ENCODE measurements at regions not wholly inside any gene's neighbourhood (a gene's known extent, or its start where the extent isn't known, plus 50 kb on each side); places are given as distances from the start of the nearest gene placed in this dataset.

DNA sequence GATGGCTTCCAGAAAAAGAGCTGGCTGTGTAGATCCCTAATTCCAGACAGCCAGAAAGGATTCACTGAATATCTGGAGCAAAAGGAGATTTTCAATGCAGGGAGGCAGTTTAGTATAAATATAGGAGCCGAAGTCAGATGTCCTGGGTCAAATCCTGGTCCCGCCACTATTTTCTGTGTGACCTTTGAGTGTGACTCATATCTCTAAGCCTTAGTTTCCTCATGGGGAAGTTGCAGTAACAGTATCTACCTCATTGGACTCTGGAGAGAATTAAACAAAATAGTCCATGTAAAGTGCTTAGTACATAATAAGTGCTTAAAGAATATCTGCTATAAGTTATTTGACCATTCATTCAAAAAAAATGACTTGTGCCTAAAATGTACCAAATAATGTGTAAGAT lies 52.1 kb upstream of the ITGA6 start:
- ChIA-PET RAD21 (ENCODE audit: low non-redundant PET in 1 of 2, low total read pairs in 2 of 2, uncharacterized antibody in 2 of 2, unreplicated experiment in 2 of 2) (no interaction called here), POLR2A (no interaction called here), CTCF (no interaction called here)
- Histone ChIP-seq H3K79me2 (ENCODE audit: insufficient read depth, low read length) (no peaks in the 10 kb centered on the region), H3K27ac (ENCODE audit: low read depth, low read length) (no peak overlapping the region), H3K27me3 (ENCODE audit: insufficient read depth, low read length) (no peaks in the 10 kb centered on the region), H4K20me1 (ENCODE audit: insufficient read depth) (no peaks in the 10 kb centered on the region), H3K36me3 (ENCODE audit: control insufficient read depth in 1 of 2, insufficient read depth in 2 of 2, low read length in 2 of 2) (no peaks in the 10 kb centered on the region), H3K4me2 (ENCODE audit: low read length) (no peak overlapping the region), H3K9me3 (ENCODE audit: control insufficient read depth in 1 of 2, insufficient read depth in 1 of 2, low read depth in 1 of 2, low read length in 2 of 2) (peaks cover 0 to 11% of the 10 kb centered on the region in 2 experiments; a peak in 1 of 4 replicates), H3K9me2 (ENCODE audit: insufficient read depth) (no peaks in the 10 kb centered on the region), H3K9ac (ENCODE audit: low read length) (no peak overlapping the region), H3K4me1 (ENCODE audit: control insufficient read depth in 1 of 2, insufficient read depth in 2 of 2, low read length in 2 of 2) (no peaks in the 10 kb centered on the region), H2AFZ (ENCODE audit: low read depth, low read length, poor library complexity, severe bottlenecking) (no peak overlapping the region), H3K4me3 (replicated peaks in 1 of 2; ENCODE audit: low read depth in 1 of 2, low read length in 2 of 2) (no peak overlapping the region)
- ATAC-seq = no peak
- intact Hi-C loops (cut with micrococcal nuclease) = no loop called here
- no TSS peak for BruUV-seq (replicated peaks)
- TF ChIP-seq CBX3 (IDR thresholded peaks at IDR 0.05; ENCODE audit: low read depth) (no peak), RAD21 (IDR thresholded peaks at IDR 0.05; ENCODE audit: low read depth) (no peak), ZNF274 (IDR thresholded peaks at IDR 0.05; ENCODE audit: low read depth, low read length) (no peak), ZFX (IDR thresholded peaks at IDR 0.05) (no peak), POLR2A (IDR thresholded peaks at IDR 0.05; ENCODE audit: borderline replicate concordance, extremely low read depth, insufficient read depth, insufficient read length) (no peak), EGR1 (IDR thresholded peaks at IDR 0.05; ENCODE audit: low read depth) (no peak), SRF (IDR thresholded peaks at IDR 0.05; ENCODE audit: low read depth) (no peak), TCF7L2 (IDR thresholded peaks at IDR 0.05; ENCODE audit: borderline replicate concordance, extremely low read depth, insufficient read depth, insufficient read length) (no peak), FOSL1 (IDR thresholded peaks at IDR 0.05; ENCODE audit: low read depth) (no peak), CEBPB (IDR thresholded peaks at IDR 0.05; ENCODE audit: low read depth) (no peak), ELF1 (IDR thresholded peaks at IDR 0.05; ENCODE audit: borderline replicate concordance, low read depth) (no peak), JUND (IDR thresholded peaks at IDR 0.05) (no peak)
- TF ChIP-seq, protein P1, sequence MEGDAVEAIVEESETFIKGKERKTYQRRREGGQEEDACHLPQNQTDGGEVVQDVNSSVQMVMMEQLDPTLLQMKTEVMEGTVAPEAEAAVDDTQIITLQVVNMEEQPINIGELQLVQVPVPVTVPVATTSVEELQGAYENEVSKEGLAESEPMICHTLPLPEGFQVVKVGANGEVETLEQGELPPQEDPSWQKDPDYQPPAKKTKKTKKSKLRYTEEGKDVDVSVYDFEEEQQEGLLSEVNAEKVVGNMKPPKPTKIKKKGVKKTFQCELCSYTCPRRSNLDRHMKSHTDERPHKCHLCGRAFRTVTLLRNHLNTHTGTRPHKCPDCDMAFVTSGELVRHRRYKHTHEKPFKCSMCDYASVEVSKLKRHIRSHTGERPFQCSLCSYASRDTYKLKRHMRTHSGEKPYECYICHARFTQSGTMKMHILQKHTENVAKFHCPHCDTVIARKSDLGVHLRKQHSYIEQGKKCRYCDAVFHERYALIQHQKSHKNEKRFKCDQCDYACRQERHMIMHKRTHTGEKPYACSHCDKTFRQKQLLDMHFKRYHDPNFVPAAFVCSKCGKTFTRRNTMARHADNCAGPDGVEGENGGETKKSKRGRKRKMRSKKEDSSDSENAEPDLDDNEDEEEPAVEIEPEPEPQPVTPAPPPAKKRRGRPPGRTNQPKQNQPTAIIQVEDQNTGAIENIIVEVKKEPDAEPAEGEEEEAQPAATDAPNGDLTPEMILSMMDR (IDR thresholded peaks at IDR 0.05 in 2 of 3, conservative IDR thresholded peaks at IDR 0.05 in 1 of 3; ENCODE audit: borderline replicate concordance in 1 of 3, insufficient read depth in 1 of 3, low read depth in 2 of 3, low read length in 2 of 3) = no peak
- TF ChIP-seq, protein P2, sequence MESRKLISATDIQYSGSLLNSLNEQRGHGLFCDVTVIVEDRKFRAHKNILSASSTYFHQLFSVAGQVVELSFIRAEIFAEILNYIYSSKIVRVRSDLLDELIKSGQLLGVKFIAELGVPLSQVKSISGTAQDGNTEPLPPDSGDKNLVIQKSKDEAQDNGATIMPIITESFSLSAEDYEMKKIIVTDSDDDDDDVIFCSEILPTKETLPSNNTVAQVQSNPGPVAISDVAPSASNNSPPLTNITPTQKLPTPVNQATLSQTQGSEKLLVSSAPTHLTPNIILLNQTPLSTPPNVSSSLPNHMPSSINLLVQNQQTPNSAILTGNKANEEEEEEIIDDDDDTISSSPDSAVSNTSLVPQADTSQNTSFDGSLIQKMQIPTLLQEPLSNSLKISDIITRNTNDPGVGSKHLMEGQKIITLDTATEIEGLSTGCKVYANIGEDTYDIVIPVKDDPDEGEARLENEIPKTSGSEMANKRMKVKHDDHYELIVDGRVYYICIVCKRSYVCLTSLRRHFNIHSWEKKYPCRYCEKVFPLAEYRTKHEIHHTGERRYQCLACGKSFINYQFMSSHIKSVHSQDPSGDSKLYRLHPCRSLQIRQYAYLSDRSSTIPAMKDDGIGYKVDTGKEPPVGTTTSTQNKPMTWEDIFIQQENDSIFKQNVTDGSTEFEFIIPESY (IDR thresholded peaks at IDR 0.05; ENCODE audit: extremely low read depth, insufficient replicate concordance, low read length) = no peak
- DNase-seq (ENCODE audit: low read depth, low spot score) = no peak

Measured in HCT116 (cell line).